DLD1 (cell line): ENCODE measurements at regions not wholly inside any gene's neighbourhood (a gene's known extent, or its start where the extent isn't known, plus 50 kb on each side); places are given as distances from the start of the nearest gene placed in this dataset.
"Not testable (repeated sequence)": the region's sequence is repeated elsewhere in the genome, so short reads cannot be mapped to it uniquely, and the experiment has no call there.

Experiments
- in situ Hi-C: cut with HindIII; loops from 2 replicates; pipeline ENCODE4 v1.10.0; 2017; ENCODE audit warnings: low sequenced_read_pairs

- in situ Hi-C loops: no loop called here
Measured at GRCh38 chr3:70743754-70744153, 431.3 kb upstream of the MDFIC2 start.

GRCh38 chr3:70742081-70742480, 429.6 kb upstream of the MDFIC2 start:
- in situ Hi-C loops: no loop called here

GRCh38 chr3:70740872-70741271, 428.4 kb upstream of the MDFIC2 start:
- in situ Hi-C loops: no loop called here

- in situ Hi-C loops: no loop called here
Measured at GRCh38 chr3:70740071-70740470, 427.6 kb upstream of the MDFIC2 start.

- in situ Hi-C loops: no loop called here
Measured at GRCh38 chr3:70738291-70738681, 425.8 kb upstream of the MDFIC2 start.

GRCh38 chr3:70737666-70738290, 425.3 kb upstream of the MDFIC2 start:
- in situ Hi-C loops: no loop called here

- in situ Hi-C loops: no loop called here
Measured at GRCh38 chr3:70736009-70736408, 423.6 kb upstream of the MDFIC2 start.

- in situ Hi-C loops: no loop called here
Measured at GRCh38 chr3:70734756-70735155, 422.3 kb upstream of the MDFIC2 start.

- in situ Hi-C loops: no loop called here
Measured at GRCh38 chr3:70731046-70731445, 418.6 kb upstream of the MDFIC2 start.

- in situ Hi-C loops: no loop called here
Measured at GRCh38 chr3:70729845-70730244, 417.4 kb upstream of the MDFIC2 start.

GRCh38 chr3:70728311-70728710, 415.9 kb upstream of the MDFIC2 start:
- in situ Hi-C loops: no loop called here

- in situ Hi-C loops: no loop called here
Measured at GRCh38 chr3:70726961-70727360, 414.5 kb upstream of the MDFIC2 start.

GRCh38 chr3:70726096-70726938, 413.9 kb upstream of the MDFIC2 start:
- in situ Hi-C loops: no loop called here

GRCh38 chr3:70722018-70722417, 409.6 kb upstream of the MDFIC2 start:
- in situ Hi-C loops: no loop called here

- in situ Hi-C loops: no loop called here
Measured at GRCh38 chr3:70716832-70717231, 404.4 kb upstream of the MDFIC2 start.

GRCh38 chr3:70712449-70713082, 400.1 kb upstream of the MDFIC2 start:
- in situ Hi-C loops: no loop called here

GRCh38 chr3:70703305-70704102, 391.1 kb upstream of the MDFIC2 start:
- in situ Hi-C loops: no loop called here

GRCh38 chr3:70702132-70702531, 389.7 kb upstream of the MDFIC2 start:
- in situ Hi-C loops: no loop called here

GRCh38 chr3:70684701-70685100, 372.3 kb upstream of the MDFIC2 start:
- in situ Hi-C loops: no loop called here

GRCh38 chr3:70675810-70676209, 363.4 kb upstream of the MDFIC2 start:
- in situ Hi-C loops: not testable (repeated sequence)
